NT2/D1 (cell line): ENCODE measurements at regions not wholly inside any gene's neighbourhood (a gene's known extent, or its start where the extent isn't known, plus 50 kb on each side); places are given as distances from the start of the nearest gene placed in this dataset.

Experiments used
- SUZ12 ChIP-seq: IDR thresholded peaks from 2 replicates; pipeline ENCODE4 v1.6.1; 2011; ENCODE audit not compliant: insufficient read length, insufficient read depth; ENCODE audit errors: extremely low read depth
- YY1 ChIP-seq: IDR thresholded peaks from 2 replicates; pipeline ENCODE4 v1.6.1; 2011; ENCODE audit not compliant: insufficient read length, insufficient read depth

DNA sequence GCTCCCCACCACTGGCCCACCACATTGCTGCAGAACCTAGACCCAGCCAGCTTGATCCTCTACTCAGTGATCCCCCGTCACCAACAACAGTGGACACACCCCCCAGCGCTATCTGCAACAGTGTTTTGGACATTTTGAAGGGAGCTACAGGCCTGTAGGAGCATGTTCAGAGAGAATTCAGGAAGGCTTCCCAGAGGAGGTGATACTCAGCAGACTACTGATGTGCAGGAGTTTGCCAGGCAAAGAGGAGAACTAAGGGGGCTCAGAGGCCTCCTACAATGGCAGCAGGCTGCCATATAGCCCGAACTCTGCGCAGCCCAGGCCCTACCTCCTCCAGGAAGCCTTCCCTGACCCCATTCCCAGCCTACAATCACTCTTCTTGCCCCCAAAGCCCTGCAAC lies 70.0 kb downstream of the SYNE3 start:
- TF ChIP-seq SUZ12 = no peak
- no peak for TF ChIP-seq YY1
